ENCODE measurements at regions not wholly inside any gene's neighbourhood (a gene's known extent, or its start where the extent isn't known, plus 50 kb on each side); places are given as distances from the start of the nearest gene placed in this dataset.

DNA sequence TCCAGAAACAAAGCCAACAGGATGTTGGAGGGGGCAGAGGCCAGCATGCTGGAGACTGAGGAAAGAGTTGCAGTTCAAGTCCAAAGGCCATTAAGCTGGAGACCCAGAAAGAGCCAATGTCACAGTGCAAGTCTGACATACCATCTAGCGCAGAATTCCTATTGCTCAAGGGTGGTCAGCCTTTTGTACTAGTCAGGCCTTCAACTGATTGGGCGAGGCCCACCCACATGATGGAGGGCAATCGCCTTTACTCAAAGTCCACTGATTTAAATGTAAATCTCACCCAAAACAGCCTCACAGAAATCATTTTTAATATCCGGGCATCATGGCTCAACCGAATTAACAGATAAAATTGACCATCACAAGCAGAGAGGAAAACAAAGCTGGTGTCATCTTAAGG, 113.9 kb downstream of the RCN1 start (continued):
- TF ChIP-seq EED (IDR thresholded peaks at IDR 0.05; ENCODE audit: low read depth): no peak
- no peak for TF ChIP-seq CHD2 (IDR thresholded peaks at IDR 0.05; ENCODE audit: borderline replicate concordance, low read depth, low read length)
- TF ChIP-seq KLF5 (IDR thresholded peaks at IDR 0.05; ENCODE audit: partially characterized antibody): no peak
- TF ChIP-seq RB1 (IDR thresholded peaks at IDR 0.05; ENCODE audit: borderline replicate concordance): no peak
- no peak for TF ChIP-seq TCF12 (IDR thresholded peaks at IDR 0.05; ENCODE audit: low read depth, low read length)
- no peak for TF ChIP-seq NFYB (IDR thresholded peaks at IDR 0.05; ENCODE audit: insufficient read depth, low read depth, low read length)
- TF ChIP-seq ZNF207 (IDR thresholded peaks at IDR 0.05; ENCODE audit: borderline replicate concordance): no peak
- no peak for TF ChIP-seq PAX5 (IDR thresholded peaks at IDR 0.05; ENCODE audit: borderline replicate concordance, low read depth, low read length)
- no peak for TF ChIP-seq SRF (IDR thresholded peaks at IDR 0.05; ENCODE audit: low read depth in 2 of 2, low read length in 2 of 2)
- TF ChIP-seq HDAC6 (IDR thresholded peaks at IDR 0.05; ENCODE audit: unreplicated experiment): no peak
- TF ChIP-seq, protein P1, sequence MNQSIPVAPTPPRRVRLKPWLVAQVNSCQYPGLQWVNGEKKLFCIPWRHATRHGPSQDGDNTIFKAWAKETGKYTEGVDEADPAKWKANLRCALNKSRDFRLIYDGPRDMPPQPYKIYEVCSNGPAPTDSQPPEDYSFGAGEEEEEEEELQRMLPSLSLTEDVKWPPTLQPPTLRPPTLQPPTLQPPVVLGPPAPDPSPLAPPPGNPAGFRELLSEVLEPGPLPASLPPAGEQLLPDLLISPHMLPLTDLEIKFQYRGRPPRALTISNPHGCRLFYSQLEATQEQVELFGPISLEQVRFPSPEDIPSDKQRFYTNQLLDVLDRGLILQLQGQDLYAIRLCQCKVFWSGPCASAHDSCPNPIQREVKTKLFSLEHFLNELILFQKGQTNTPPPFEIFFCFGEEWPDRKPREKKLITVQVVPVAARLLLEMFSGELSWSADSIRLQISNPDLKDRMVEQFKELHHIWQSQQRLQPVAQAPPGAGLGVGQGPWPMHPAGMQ (IDR thresholded peaks at IDR 0.05; ENCODE audit: borderline replicate concordance): no peak
- TF ChIP-seq, protein P2, sequence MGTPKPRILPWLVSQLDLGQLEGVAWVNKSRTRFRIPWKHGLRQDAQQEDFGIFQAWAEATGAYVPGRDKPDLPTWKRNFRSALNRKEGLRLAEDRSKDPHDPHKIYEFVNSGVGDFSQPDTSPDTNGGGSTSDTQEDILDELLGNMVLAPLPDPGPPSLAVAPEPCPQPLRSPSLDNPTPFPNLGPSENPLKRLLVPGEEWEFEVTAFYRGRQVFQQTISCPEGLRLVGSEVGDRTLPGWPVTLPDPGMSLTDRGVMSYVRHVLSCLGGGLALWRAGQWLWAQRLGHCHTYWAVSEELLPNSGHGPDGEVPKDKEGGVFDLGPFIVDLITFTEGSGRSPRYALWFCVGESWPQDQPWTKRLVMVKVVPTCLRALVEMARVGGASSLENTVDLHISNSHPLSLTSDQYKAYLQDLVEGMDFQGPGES (IDR thresholded peaks at IDR 0.05): no peak
- TF ChIP-seq CHD1 (IDR thresholded peaks at IDR 0.05; ENCODE audit: low read depth, low read length): no peak

DNA sequence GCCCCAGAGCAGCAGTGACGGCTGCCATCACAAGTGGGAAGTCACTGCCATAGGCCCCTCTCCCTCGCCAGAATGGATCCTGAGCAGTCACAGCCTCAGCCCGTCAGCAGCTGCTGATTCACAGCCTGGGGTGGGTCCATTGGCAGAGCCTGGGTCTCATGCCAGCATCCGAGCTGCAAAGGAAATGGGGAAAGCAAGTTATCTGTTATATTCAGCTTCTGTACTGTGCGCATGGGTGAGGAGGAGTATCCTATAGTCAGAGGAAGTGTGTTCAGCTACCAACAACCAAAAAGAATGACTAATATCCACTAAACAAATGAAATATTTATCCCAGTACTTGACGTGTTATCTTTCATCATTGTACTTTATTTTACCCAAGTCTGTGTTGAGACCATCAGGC, 119.7 kb downstream of the RCN1 start:
- SMC1A ChIA-PET (ENCODE audit: uncharacterized antibody, unreplicated experiment): no interaction called here
- POLR2A ChIA-PET: no interaction called here
- Histone ChIP-seq H3K4me1 (ENCODE audit: control insufficient read depth, insufficient read depth, low read length) (no peaks in the 10 kb centered on the region), H3K27me3 (replicated peaks in 1 of 2; ENCODE audit: control insufficient read depth in 2 of 2, insufficient read depth in 2 of 2, low read length in 1 of 2) (peaks cover 0 to 2% of the 10 kb centered on the region in 2 experiments; a peak in 2 of 4 replicates), H3K79me2 (ENCODE audit: control insufficient read depth, insufficient read depth, low read length) (no peaks in the 10 kb centered on the region), H4K20me1 (ENCODE audit: control insufficient read depth, insufficient read depth) (no peaks in the 10 kb centered on the region), H2AFZ (ENCODE audit: control insufficient read depth, low read depth, low read length) (no peak overlapping the region), H3K36me3 (ENCODE audit: control insufficient read depth in 2 of 2, insufficient read depth in 2 of 2, low read length in 1 of 2) (no peaks in the 10 kb centered on the region), H3K27ac (ENCODE audit: control insufficient read depth, insufficient read depth) (no peak overlapping the region), H3K9ac (ENCODE audit: control insufficient read depth, insufficient read depth, low read length) (no peak overlapping the region), H3K4me2 (ENCODE audit: control insufficient read depth, insufficient read depth) (no peak overlapping the region), H3K4me3 (no peak overlapping the region), H3K9me3 (replicated peaks; ENCODE audit: control insufficient read depth, insufficient read depth, low read length) (no peaks in the 10 kb centered on the region)
- in situ Hi-C loops (cut with MboI): no loop called here
- FAIRE-seq (no peak), ATAC-seq (no peak), DNase-seq (ENCODE audit: low read depth, low spot score) (no peak)
- CTCF ChIA-PET: no interaction called here
- no peak for TF ChIP-seq BCL11A (IDR thresholded peaks at IDR 0.05; ENCODE audit: low read depth, low read length)
- no peak for TF ChIP-seq ASH2L (IDR thresholded peaks at IDR 0.05; ENCODE audit: borderline replicate concordance, low read depth)
- TF ChIP-seq CREM (IDR thresholded peaks at IDR 0.05; ENCODE audit: low read depth): no peak
- no peak for TF ChIP-seq IRF4 (IDR thresholded peaks at IDR 0.05; ENCODE audit: low read depth, low read length)
- TF ChIP-seq SP1 (IDR thresholded peaks at IDR 0.05; ENCODE audit: low read depth, low read length): no peak
- no peak for TF ChIP-seq FOXK2 (IDR thresholded peaks at IDR 0.05)
- BruUV-seq (replicated peaks): no TSS peak
- WGBS (ENCODE audit: insufficient coverage, insufficient replicate concordance, low lambda C conversion rate, missing lambda C conversion rate): 26% methylated on average over 6 of the region's 6 CpGs
- intact Hi-C loops (cut with micrococcal nuclease; ENCODE audit: unreplicated experiment): no loop called here
- RAD21 ChIA-PET (ENCODE audit: unreplicated experiment): no interaction called here

Measured in GM12878 (cell line).